DND-41 (cell line): ENCODE measurements at regions not wholly inside any gene's neighbourhood (a gene's known extent, or its start where the extent isn't known, plus 50 kb on each side); places are given as distances from the start of the nearest gene placed in this dataset.

ENCODE experiments used
- ATAC-seq: fragments of 200-7000 bp; cut with Tn5 transposase; 3 replicates; pipeline ENCODE4 v1.9.1; 2021; ENCODE audit warnings: low read depth; ENCODE audit not compliant: insufficient read depth
- DNase-seq: peaks from one replicate; pipeline ENCODE4 v3.0.0-alpha.2; 2020
- H2AFZ ChIP-seq: 2 replicates; pipeline ENCODE4 v1.6.0; 2012; ENCODE audit warnings: low read depth, low read length
- H3K27ac ChIP-seq: 2 replicates; pipeline ENCODE4 v1.5.1; 2012; ENCODE audit warnings: low read length, inconsistent platforms
- H3K27me3 ChIP-seq: fragments of 200-600 bp; sonication (generic); 2 replicates; pipeline ENCODE4 v1.6.0; 2012; ENCODE audit warnings: low read length, mild to moderate bottlenecking, inconsistent platforms; ENCODE audit not compliant: insufficient read depth, poor library complexity
- H3K36me3 ChIP-seq: 2 replicates; pipeline ENCODE4 v1.5.1; 2012; ENCODE audit warnings: low read length, inconsistent platforms; ENCODE audit not compliant: insufficient read depth
- H3K4me1 ChIP-seq: 2 replicates; pipeline ENCODE4 v1.5.1; 2012; ENCODE audit warnings: mild to moderate bottlenecking, low read length; ENCODE audit not compliant: insufficient read depth
- H3K4me2 ChIP-seq: 2 replicates; pipeline ENCODE4 v1.6.0; 2012; ENCODE audit warnings: mild to moderate bottlenecking, moderate library complexity, low read length, inconsistent platforms; ENCODE audit not compliant: insufficient read depth
- H3K4me3 ChIP-seq, 2 experiments: fragments of 200-600 bp in 1 of 2; shearing (Covaris generic) in 1 of 2; 2 replicates each; pipeline ENCODE4 v1.5.1; 2012 to 2016; ENCODE audit warnings: inconsistent platforms in 2 of 2, low read length in 2 of 2, mild to moderate bottlenecking in 2 of 2, low read depth in 1 of 2, moderate library complexity in 1 of 2
- H3K79me2 ChIP-seq: 2 replicates; pipeline ENCODE4 v1.6.0; 2012; ENCODE audit warnings: low read length, inconsistent platforms; ENCODE audit not compliant: insufficient read depth
- H3K9ac ChIP-seq: 2 replicates; pipeline ENCODE4 v1.6.0; 2012; ENCODE audit warnings: low read depth, mild to moderate bottlenecking, inconsistent platforms, low read length, moderate library complexity
- H3K9me3 ChIP-seq: 2 replicates; pipeline ENCODE4 v1.5.1; 2012; ENCODE audit warnings: low read length, moderate library complexity, mild to moderate bottlenecking, inconsistent platforms; ENCODE audit not compliant: insufficient read depth, severe bottlenecking
- H4K20me1 ChIP-seq: 2 replicates; pipeline ENCODE4 v1.6.0; 2012; ENCODE audit warnings: low read length; ENCODE audit not compliant: insufficient read depth
- CTCF ChIP-seq: IDR thresholded peaks from 2 replicates; pipeline ENCODE4 v1.5.1; 2012; ENCODE audit warnings: borderline replicate concordance, low read length, moderate library complexity, mild to moderate bottlenecking; ENCODE audit not compliant: poor library complexity, severe bottlenecking; ENCODE audit errors: extremely low read depth
- EZH2 ChIP-seq: IDR thresholded peaks from 3 replicates; pipeline ENCODE4 v1.6.1; 2012; ENCODE audit warnings: borderline replicate concordance, low read depth, mild to moderate bottlenecking, moderate library complexity, low read length, inconsistent platforms; ENCODE audit not compliant: severe bottlenecking

GRCh38 chr3:88632226-88632625, 475.2 kb upstream of the EPHA3 start:
- no peaks in the 10 kb centered on the region for H3K27me3 ChIP-seq
- TF ChIP-seq EZH2, result no peak
- no peak for TF ChIP-seq CTCF
- no peak overlapping the region for H3K4me2 ChIP-seq
- H3K4me3 ChIP-seq, result no peak overlapping the region
- H3K4me1 ChIP-seq, result no peaks in the 10 kb centered on the region
- H3K9ac ChIP-seq, result no peak overlapping the region
- H3K27ac ChIP-seq, result no peak overlapping the region
- no peak for ATAC-seq
- no peak overlapping the region for H2AFZ ChIP-seq
- H3K9me3 ChIP-seq, result no peaks in the 10 kb centered on the region
- DNase-seq, result no peak
- no peaks in the 10 kb centered on the region for H3K79me2 ChIP-seq
- no peaks in the 10 kb centered on the region for H4K20me1 ChIP-seq
- no peaks in the 10 kb centered on the region for H3K36me3 ChIP-seq

GRCh38 chr3:88640581-88640980, 466.8 kb upstream of the EPHA3 start:
- no peaks in the 10 kb centered on the region for H3K36me3 ChIP-seq
- H3K27ac ChIP-seq, result no peak overlapping the region
- no peaks in the 10 kb centered on the region for H4K20me1 ChIP-seq
- TF ChIP-seq CTCF (no peak), EZH2 (no peak)
- H3K4me2 ChIP-seq, result no peak overlapping the region
- H3K4me1 ChIP-seq, result no peaks in the 10 kb centered on the region
- no peaks in the 10 kb centered on the region for H3K9me3 ChIP-seq
- H3K27me3 ChIP-seq, result no peaks in the 10 kb centered on the region
- ATAC-seq (no peak), DNase-seq (no peak)
- no peaks in the 10 kb centered on the region for H3K79me2 ChIP-seq
- H2AFZ ChIP-seq, result no peak overlapping the region
- H3K9ac ChIP-seq, result no peak overlapping the region
- no peak overlapping the region for H3K4me3 ChIP-seq

- no peaks in the 10 kb centered on the region for H3K27me3 ChIP-seq
- H3K4me2 ChIP-seq, result no peak overlapping the region
- H3K4me3 ChIP-seq, result no peak overlapping the region
- no peaks in the 10 kb centered on the region for H4K20me1 ChIP-seq
- TF ChIP-seq CTCF, result no peak
- no peak for TF ChIP-seq EZH2
- no peak for ATAC-seq
- no peaks in the 10 kb centered on the region for H3K4me1 ChIP-seq
- no peak overlapping the region for H3K27ac ChIP-seq
- no peak for DNase-seq
- H3K9ac ChIP-seq, result no peak overlapping the region
- no peaks in the 10 kb centered on the region for H3K36me3 ChIP-seq
- no peaks in the 10 kb centered on the region for H3K9me3 ChIP-seq
- H3K79me2 ChIP-seq, result no peaks in the 10 kb centered on the region
- no peak overlapping the region for H2AFZ ChIP-seq
Observed at GRCh38 chr3:88641033-88641604, 466.3 kb upstream of the EPHA3 start.

GRCh38 chr3:88657459-88657858, 450.0 kb upstream of the EPHA3 start:
- no peak overlapping the region for H2AFZ ChIP-seq
- H3K4me3 ChIP-seq, result no peak overlapping the region
- ATAC-seq (no peak), DNase-seq (no peak)
- no peak overlapping the region for H3K9ac ChIP-seq
- no peak overlapping the region for H3K27ac ChIP-seq
- no peaks in the 10 kb centered on the region for H3K27me3 ChIP-seq
- no peaks in the 10 kb centered on the region for H4K20me1 ChIP-seq
- no peaks in the 10 kb centered on the region for H3K4me1 ChIP-seq
- no peak overlapping the region for H3K4me2 ChIP-seq
- H3K36me3 ChIP-seq, result no peaks in the 10 kb centered on the region
- TF ChIP-seq EZH2 (no peak), CTCF (no peak)
- H3K9me3 ChIP-seq, result no peaks in the 10 kb centered on the region
- H3K79me2 ChIP-seq, result no peaks in the 10 kb centered on the region
